ENCODE measurements at regions not wholly inside any gene's neighbourhood (a gene's known extent, or its start where the extent isn't known, plus 50 kb on each side); places are given as distances from the start of the nearest gene placed in this dataset.

GRCh38 chr4:7121866-7122653, 54.2 kb upstream of the GRPEL1 start:
- no peaks in the 10 kb centered on the region for H3K27me3 ChIP-seq
- TF ChIP-seq CTCF (IDR thresholded peaks at IDR 0.05): no peak
- H3K36me3 ChIP-seq: no peaks in the 10 kb centered on the region
- peak; percentile 9 for ATAC-seq
- intact Hi-C loops (cut with DNase I): no loop called here
- H3K9me3 ChIP-seq: no peaks in the 10 kb centered on the region
- H3K4me1 ChIP-seq: no peaks in the 10 kb centered on the region
- no peak overlapping the region for H3K4me3 ChIP-seq
- H3K27ac ChIP-seq: no peak overlapping the region
- no peak for DNase-seq

GRCh38 chr4:7121174-7121573, 53.3 kb upstream of the GRPEL1 start:
- Histone ChIP-seq H3K9me3 (no peaks in the 10 kb centered on the region), H3K27ac (no peak overlapping the region), H3K27me3 (no peaks in the 10 kb centered on the region), H3K36me3 (no peaks in the 10 kb centered on the region), H3K4me1 (no peaks in the 10 kb centered on the region), H3K4me3 (no peak overlapping the region)
- peak; percentile 64 for ATAC-seq
- intact Hi-C loops (cut with DNase I): no loop called here
- TF ChIP-seq CTCF (IDR thresholded peaks at IDR 0.05): no peak
- no peak for DNase-seq

GRCh38 chr4:7120341-7120740, 52.5 kb upstream of the GRPEL1 start:
- DNase-seq (no peak), ATAC-seq (no peak)
- Histone ChIP-seq H3K36me3 (no peaks in the 10 kb centered on the region), H3K4me1 (no peaks in the 10 kb centered on the region), H3K4me3 (no peak overlapping the region), H3K27me3 (no peaks in the 10 kb centered on the region), H3K9me3 (no peaks in the 10 kb centered on the region), H3K27ac (no peak overlapping the region)
- intact Hi-C loops (cut with DNase I): no loop called here
- no peak for TF ChIP-seq CTCF (IDR thresholded peaks at IDR 0.05)

GRCh38 chr4:7118013-7118832, 50.4 kb upstream of the GRPEL1 start:
- no peaks in the 10 kb centered on the region for H3K4me1 ChIP-seq
- no peak overlapping the region for H3K4me3 ChIP-seq
- no peaks in the 10 kb centered on the region for H3K36me3 ChIP-seq
- no peak for ATAC-seq
- H3K27ac ChIP-seq: no peak overlapping the region
- DNase-seq: no peak
- TF ChIP-seq CTCF (IDR thresholded peaks at IDR 0.05): no peak
- intact Hi-C loops (cut with DNase I): no loop called here
- H3K9me3 ChIP-seq: no peaks in the 10 kb centered on the region
- no peaks in the 10 kb centered on the region for H3K27me3 ChIP-seq

Measured in upper lobe of right lung (tissue), 1 donor.